C1 segment of cervical spinal cord (tissue), 14 donors: ENCODE measurements at regions not wholly inside any gene's neighbourhood (a gene's known extent, or its start where the extent isn't known, plus 50 kb on each side); places are given as distances from the start of the nearest gene placed in this dataset.
"Not testable (repeated sequence)": the region's sequence is repeated elsewhere in the genome, so short reads cannot be mapped to it uniquely, and the experiment has no call there.

Source experiments
- DNase-seq, 14 donors: peaks; one replicate each; lab custom pipeline; 2025; lab: John Stamatoyannopoulos, UW

GRCh38 chr10:105734479-105734878 is 1093.4 kb downstream of the SORCS3 start:
- DNase-seq = no peak

GRCh38 chr10:105733924-105734323 is 1092.8 kb downstream of the SORCS3 start:
- no peak for DNase-seq

GRCh38 chr10:105729428-105729827 is 1088.3 kb downstream of the SORCS3 start:
- no peak for DNase-seq

GRCh38 chr10:105727586-105727985 is 1086.5 kb downstream of the SORCS3 start:
- DNase-seq = not testable (repeated sequence)

DNA sequence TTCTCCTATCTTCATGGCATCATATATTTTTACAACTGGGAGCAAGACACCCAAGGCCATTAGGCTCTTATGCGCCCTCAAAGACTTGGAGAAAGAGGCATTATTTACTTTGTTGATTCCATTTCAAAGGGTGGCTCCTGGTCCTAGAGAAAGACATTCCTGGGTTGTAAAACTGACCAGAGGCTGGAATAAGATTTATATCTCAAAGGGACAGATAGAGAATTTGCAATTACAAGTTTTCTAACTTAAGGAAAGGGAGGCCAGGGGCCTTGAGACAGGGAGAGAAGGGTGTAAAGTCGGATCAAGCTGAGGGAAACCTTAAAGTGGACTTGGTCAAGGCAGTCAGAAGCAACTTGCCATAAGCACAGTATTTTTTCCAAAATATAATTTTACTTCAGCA is 1086.0 kb downstream of the SORCS3 start:
- DNase-seq = no peak

- DNase-seq = no peak
Measured at GRCh38 chr10:105726149-105726548, 1085.1 kb downstream of the SORCS3 start.

DNA sequence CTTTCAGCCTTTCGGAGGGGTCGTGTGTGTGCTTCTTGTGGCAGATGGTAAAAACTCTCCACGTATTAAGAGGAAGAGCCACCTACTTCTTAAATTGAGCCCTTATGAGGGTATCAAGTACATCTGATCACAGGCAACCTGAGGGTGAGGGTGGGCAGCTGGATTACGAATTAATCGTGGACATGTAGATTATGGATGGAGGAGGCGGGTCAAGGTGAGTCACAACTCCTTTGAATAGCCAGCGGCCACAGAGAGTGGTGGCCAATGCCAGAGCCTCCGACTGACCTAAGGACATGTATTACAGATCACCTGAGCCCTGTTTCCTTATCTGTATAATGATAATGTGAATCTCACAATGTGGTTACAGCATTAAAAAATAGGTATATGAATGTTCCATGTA is 1083.9 kb downstream of the SORCS3 start:
- DNase-seq = no peak

DNA sequence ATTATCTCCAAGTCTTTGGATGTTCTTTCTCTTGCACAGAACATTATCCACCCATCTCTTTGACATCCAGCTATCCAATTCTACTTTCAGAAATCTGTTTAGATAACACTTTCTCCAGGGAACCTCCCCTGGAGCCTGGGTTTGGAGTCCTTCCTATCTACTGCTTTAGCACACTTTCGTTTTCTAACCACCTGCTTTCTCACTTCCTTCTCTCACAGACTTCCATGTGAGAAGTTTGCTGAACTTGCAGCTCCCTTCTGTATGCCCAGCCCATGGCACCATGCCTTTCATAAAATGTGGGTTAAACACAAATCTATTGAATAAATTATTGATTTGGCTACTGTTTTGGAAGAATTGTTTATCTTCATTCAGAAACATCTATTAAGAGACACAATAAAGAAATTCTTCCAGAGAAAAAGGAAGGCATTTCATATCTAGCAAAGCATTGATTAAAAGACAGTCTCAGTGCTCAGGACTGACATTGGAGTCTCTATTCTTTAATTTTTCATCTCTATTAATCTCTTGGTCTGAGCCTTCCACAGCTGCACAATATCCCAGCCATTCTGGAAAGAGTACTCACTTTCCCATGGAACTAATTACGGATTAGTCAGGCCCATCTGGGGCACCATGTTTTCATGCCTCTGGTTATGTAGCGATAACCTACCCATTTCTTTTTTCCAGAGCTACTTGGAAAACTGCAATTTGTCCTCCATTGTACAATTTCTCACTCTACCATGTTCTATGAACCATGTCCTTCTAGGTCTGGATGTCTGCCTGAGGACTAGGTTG is 1077.3 kb downstream of the SORCS3 start:
- no peak for DNase-seq

DNA sequence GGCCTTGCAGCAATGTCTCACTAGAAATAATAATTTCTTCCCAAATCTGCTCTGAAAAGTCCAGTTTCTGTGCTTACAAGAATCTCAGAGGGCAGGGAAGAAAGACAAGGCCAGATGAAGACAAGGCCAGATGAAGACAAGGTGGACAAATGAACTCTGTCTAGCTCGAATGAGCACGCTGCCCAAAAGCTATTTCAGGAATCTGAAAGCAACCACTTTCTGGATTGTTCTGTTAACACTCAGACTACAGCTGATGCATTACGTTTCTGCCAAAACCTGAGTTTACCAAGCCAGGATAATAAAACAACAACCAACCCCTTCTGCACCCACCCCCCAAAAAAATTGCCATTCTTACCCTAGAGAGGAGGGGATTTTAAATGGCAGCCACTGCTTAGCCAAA is 1073.6 kb downstream of the SORCS3 start:
- DNase-seq = no peak

- no peak for DNase-seq
Measured at GRCh38 chr10:105707603-105708002, 1066.5 kb downstream of the SORCS3 start.

DNA sequence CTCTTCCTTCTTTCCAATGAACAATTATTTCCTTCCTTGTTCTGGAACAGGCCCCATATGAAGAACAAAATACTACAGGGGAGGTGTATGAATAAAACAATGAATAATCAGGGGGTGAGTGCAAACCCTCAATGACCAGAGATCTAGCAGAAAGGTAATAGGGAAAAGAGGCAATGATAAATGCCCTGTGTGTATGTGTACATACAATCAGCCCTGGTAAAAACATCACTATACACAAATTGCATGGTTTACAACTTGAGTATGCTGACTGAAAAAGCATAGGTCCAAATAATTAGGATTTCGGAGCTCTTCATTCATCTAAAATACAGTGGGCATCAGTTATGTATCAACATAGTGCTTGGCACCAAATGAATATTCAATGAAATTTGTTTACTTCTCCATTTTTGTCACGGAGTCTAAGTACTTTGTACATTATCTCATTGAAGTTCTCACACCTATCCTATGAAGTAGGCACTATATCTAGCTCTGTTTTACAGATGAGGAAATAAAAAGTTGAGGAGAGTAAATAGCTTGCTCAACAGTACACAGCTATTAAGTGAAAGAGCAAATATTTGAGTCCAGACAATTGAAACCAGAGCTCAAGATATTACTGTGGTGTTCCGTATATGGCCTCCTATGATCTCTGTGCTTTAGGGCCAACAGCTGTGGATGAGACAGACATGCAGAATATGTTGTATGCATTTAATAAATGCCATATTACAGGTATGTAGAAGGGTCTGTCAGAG is 1065.4 kb downstream of the SORCS3 start:
- no peak for DNase-seq

DNA sequence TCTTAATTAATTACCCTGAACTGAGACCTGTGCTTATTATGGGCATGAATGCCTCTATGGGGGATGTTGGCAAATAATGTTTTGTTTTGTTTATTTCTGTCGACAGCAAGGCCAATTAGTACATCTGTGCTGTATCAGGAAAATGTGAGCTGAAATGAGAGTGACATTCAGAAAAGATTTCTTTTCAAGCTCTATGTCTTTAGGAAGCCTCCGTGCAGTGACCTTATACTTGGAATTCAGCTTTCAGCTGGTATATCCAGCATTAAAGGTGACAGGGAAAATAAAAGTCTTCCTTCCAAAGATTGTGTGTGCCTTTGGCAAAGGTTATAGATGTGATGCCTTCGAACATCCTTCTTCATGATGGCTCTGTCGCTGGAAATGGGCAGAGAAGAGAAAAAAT is 1061.1 kb downstream of the SORCS3 start:
- DNase-seq = no peak

- DNase-seq = no peak
Measured at GRCh38 chr10:105700218-105700617, 1059.1 kb downstream of the SORCS3 start.

DNA sequence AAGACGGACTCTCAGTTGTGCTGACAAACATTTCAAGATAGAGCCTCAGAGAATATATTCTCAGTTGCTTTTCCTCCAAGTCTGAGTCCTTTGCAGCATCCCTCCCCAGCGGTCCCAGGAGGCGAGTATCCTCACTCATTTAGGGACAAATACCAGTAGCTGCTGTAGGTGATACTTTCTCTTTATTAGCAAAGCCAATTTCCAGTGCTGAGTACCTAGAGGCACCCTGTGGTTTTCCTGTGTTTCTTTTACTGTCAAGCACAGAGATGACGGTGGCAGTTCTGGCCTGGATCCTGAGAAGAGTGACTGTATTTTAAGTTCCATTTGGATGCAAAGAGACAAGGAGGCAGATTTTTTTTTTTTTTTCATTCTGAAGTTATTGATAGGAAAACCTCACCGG is 1058.4 kb downstream of the SORCS3 start:
- no peak for DNase-seq

DNA sequence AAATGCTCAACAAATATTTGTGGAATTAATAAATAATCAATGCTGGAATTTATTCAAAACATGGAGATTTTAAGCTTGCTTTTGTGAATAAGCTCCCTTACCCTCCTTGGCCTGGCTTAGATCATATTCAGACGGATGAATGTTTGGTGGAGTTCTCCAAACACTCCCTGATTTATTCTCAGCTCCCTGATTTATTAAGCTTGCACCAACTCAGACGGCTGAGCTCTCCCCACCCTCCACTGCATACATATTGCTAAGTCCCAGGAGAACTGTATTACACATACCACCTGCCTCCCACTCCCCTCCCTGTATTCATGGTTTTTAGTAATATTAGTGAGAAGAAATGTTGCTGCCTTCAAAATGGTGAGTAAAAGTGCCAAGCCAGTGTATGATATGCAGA is 1057.5 kb downstream of the SORCS3 start:
- no peak for DNase-seq

DNA sequence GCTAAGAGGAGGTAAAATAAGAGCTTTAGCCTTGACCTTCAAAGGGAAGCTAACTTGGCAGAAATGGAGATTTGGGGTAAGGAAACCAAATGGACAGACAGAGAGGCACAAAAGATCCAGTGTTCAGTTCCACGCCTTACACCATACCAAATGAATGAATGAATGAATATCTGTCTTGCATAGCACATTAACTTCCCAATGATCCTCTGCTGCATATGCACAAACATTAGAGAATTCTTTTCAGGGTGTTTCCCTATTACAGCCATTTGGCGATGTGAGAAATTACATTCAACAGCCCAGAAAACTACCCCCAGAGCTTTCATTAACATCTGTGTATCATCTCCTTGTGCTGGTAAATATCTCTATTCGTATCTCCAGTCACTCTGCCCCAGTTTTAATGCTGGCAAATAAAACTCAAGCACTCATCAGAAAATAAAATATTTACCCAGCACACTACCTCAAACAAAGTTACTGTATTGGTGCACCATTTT is 1056.2 kb downstream of the SORCS3 start:
- DNase-seq = no peak

DNA sequence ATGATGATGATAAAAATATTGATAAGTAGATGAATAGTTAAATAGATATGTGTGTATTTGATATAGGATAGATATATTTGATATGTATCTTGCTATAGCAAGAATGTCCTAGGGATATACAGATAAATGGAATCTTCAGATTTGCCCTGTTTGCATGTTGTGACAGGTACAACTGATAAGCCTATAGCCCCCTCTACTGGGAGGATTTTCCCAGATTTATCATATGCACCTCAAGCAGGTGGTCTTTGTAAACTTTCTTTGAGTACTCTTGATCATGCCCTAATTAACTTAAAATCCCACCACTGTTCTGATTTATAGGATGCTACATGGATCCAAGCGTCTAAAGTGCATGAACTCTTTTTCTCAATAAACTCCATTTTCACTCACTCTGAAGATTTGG is 1050.7 kb downstream of the SORCS3 start:
- no peak for DNase-seq

DNA sequence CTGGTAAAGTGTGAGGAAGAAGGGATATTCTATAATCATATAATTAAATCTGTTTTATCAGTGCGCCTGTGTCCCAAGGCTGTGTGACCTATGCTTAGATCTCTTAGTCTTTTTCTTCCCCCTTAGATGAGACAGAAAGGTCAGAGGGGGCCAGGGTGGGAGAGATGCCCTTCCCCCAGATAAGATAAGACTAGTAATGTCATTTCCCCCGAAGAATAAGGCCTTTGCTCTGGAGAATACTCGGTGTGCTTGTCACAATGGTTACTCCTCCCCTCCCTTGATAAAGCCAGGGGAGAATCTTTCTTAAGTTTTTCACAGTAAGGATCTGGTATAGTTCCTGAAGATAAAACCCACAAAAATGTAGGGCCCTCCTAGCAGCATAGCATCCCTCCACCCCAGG is 1041.8 kb downstream of the SORCS3 start:
- DNase-seq = no peak

DNA sequence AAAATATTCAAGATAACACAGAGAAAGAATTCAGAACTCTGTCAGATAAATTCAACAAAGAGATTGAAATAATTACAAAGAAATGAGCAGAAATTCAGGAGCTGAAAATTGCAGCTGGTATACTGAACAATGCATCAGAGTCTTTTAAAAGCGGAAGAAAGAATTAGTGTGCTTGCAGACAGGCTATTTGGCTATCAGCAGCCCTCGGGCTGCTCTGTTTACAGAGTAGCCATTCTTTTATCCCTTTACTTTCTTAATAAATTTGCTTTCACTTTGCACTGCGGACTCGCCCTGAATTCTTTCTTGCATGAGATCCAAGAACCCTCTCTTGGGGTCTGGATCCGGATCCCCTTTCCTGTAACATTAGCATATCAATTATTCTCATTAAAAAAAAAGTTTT is 1040.0 kb downstream of the SORCS3 start:
- DNase-seq = no peak

DNA sequence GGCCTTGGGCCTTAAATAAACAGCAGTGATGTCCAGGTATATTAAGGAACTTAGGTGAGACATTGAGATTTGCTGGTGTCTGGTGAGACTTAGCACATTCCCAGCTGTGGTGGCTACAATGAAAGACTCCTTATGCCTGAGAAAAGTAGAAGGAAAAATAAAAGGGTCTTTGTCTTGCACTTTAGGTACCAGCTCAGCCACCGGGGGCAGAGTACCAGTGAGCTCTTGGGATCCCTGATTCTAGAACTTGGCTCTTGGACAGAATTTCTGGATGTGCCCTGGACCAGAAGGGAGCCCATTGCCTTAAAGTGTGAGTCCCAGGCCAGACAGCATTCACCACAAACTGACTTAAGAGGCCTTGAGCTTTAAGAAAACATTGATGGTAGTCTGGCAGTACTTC is 1038.7 kb downstream of the SORCS3 start:
- no peak for DNase-seq

DNA sequence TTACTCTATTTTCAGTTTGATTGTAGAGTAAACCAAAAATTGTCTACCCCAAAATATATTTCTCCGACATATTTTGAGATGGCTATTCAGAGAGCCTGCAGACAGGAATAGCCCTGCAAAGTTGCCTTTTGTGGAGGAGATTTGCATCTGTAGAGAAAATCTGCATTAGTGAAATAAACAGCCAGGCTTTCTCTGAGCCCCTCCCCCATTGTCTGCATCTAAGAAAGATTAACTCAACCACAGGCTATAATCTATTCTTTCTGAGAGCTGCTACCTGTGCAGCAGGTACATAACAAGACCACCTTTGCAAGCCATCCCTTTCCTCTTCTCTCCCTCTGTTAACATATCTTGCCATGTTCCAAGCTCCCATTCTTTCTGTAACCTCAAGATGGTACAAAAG is 1034.2 kb downstream of the SORCS3 start:
- no peak for DNase-seq

GRCh38 chr10:105674448-105674847 is 1033.4 kb downstream of the SORCS3 start:
- no peak for DNase-seq

- DNase-seq = no peak
Measured at GRCh38 chr10:105658696-105659095, 1017.6 kb downstream of the SORCS3 start.
